MM.1S (cell line): ENCODE measurements at regions not wholly inside any gene's neighbourhood (a gene's known extent, or its start where the extent isn't known, plus 50 kb on each side); places are given as distances from the start of the nearest gene placed in this dataset.

Experiments
- EZH2 ChIP-seq: fragments of 300-600 bp; sonication (generic); optimal IDR thresholded peaks from 2 replicates; pipeline ENCODE3; 2017; ENCODE audit warnings: low read depth, mild to moderate bottlenecking, antibody characterized with exemption, low read length, mixed read lengths
- EZH2phosphoT487 ChIP-seq: fragments of 300-600 bp; sonication (generic); IDR thresholded peaks from 2 replicates; pipeline ENCODE4 v1.6.1; 2018; ENCODE audit warnings: antibody characterized with exemption, low read length
- TF ChIP-seq, protein P1 (sequence below): fragments of 300-600 bp; sonication (generic); IDR thresholded peaks from 2 replicates; pipeline ENCODE4 v1.5.1; 2016; ENCODE audit warnings: antibody characterized with exemption, low read length, mixed read lengths

DNA sequence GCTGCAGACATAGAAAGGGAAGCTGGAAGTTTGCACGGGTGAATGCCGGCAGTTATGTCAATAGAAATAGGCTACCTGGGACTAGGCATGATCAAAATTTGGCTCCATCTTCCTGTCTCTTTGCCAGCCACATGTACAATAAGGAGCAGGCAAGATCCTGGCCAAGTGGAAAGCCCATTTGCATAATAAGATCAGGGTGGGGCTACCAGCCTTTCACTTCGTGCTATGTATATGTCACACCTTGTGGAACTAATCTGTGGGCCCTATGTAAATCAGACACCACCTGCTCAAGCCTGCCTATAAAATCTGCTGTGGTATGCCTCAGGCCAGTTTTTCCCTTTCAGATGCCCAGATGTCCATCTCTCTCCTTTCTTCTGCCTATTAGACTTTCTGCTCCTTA, 79.3 kb upstream of the DRD2 start:
- TF ChIP-seq, protein P1, sequence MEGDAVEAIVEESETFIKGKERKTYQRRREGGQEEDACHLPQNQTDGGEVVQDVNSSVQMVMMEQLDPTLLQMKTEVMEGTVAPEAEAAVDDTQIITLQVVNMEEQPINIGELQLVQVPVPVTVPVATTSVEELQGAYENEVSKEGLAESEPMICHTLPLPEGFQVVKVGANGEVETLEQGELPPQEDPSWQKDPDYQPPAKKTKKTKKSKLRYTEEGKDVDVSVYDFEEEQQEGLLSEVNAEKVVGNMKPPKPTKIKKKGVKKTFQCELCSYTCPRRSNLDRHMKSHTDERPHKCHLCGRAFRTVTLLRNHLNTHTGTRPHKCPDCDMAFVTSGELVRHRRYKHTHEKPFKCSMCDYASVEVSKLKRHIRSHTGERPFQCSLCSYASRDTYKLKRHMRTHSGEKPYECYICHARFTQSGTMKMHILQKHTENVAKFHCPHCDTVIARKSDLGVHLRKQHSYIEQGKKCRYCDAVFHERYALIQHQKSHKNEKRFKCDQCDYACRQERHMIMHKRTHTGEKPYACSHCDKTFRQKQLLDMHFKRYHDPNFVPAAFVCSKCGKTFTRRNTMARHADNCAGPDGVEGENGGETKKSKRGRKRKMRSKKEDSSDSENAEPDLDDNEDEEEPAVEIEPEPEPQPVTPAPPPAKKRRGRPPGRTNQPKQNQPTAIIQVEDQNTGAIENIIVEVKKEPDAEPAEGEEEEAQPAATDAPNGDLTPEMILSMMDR = no peak
- TF ChIP-seq EZH2 (no peak), EZH2phosphoT487 (no peak)
